Chondrocyte (in vitro differentiated cells): ENCODE measurements at regions not wholly inside any gene's neighbourhood (a gene's known extent, or its start where the extent isn't known, plus 50 kb on each side); places are given as distances from the start of the nearest gene placed in this dataset.

Experiments used
- DNase-seq: peaks from one replicate; pipeline ENCODE4 v3.0.0; 2021; ENCODE audit warnings: mixed read lengths, low spot score
- H3K27ac Mint-ChIP-seq: one replicate; pipeline ENCODE4 v1.8.0; 2021; ENCODE audit warnings: mild to moderate bottlenecking, moderate library complexity, mixed read lengths; ENCODE audit not compliant: unreplicated experiment
- H3K27me3 Mint-ChIP-seq: 2 replicates; pipeline ENCODE4 v1.8.0; 2021; ENCODE audit warnings: low read depth, mixed read lengths
- H3K36me3 Mint-ChIP-seq: 2 replicates; pipeline ENCODE4 v1.8.0; 2021; ENCODE audit warnings: low read depth, mixed read lengths
- H3K4me1 Mint-ChIP-seq: 2 replicates; pipeline ENCODE4 v1.8.0; 2021; ENCODE audit warnings: low read depth, mild to moderate bottlenecking, mixed read lengths
- H3K4me3 Mint-ChIP-seq: one replicate; pipeline ENCODE4 v1.8.0; 2021; ENCODE audit warnings: mild to moderate bottlenecking, moderate library complexity, mixed read lengths; ENCODE audit not compliant: unreplicated experiment
- H3K9me3 Mint-ChIP-seq: 2 replicates; pipeline ENCODE4 v1.8.0; 2021; ENCODE audit warnings: low read depth, mixed read lengths
- TF ChIP-seq, protein P1 (sequence below): fragments of 200-600 bp; sonication (generic); IDR thresholded peaks from 2 replicates; pipeline ENCODE4 v1.5.0; 2021; ENCODE audit warnings: antibody characterized with exemption, mild to moderate bottlenecking, moderate library complexity

DNA sequence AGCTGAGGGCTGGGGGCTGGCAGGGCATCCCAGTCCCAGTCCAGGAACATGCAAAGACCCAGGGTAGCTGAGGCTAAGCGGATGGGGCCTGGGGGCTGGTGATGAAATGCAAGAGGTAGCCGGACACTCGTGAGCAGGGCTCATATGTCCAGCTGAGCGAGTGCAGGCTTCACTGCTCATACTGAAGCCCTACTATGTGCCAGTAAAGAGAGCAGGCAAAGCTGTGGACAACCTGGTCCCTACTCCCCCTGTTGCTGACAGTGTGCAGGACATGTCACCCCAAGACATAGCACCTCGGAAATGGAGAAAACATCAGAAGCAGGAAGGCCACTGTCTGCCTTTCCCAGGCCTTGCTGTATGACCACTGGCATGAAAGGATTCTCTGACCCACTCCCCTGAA lies 122.4 kb upstream of the STX18 start:
- Mint-ChIP-seq H3K4me1 (peaks cover 55% of the 10 kb centered on the region), H3K4me3 (no peak overlapping the region), H3K27ac (no peak overlapping the region), H3K36me3 (no peaks in the 10 kb centered on the region), H3K27me3 (peaks cover 4% of the 10 kb centered on the region), H3K9me3 (no peaks in the 10 kb centered on the region)
- no peak for DNase-seq
- TF ChIP-seq, protein P1, sequence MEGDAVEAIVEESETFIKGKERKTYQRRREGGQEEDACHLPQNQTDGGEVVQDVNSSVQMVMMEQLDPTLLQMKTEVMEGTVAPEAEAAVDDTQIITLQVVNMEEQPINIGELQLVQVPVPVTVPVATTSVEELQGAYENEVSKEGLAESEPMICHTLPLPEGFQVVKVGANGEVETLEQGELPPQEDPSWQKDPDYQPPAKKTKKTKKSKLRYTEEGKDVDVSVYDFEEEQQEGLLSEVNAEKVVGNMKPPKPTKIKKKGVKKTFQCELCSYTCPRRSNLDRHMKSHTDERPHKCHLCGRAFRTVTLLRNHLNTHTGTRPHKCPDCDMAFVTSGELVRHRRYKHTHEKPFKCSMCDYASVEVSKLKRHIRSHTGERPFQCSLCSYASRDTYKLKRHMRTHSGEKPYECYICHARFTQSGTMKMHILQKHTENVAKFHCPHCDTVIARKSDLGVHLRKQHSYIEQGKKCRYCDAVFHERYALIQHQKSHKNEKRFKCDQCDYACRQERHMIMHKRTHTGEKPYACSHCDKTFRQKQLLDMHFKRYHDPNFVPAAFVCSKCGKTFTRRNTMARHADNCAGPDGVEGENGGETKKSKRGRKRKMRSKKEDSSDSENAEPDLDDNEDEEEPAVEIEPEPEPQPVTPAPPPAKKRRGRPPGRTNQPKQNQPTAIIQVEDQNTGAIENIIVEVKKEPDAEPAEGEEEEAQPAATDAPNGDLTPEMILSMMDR, result no peak

DNA sequence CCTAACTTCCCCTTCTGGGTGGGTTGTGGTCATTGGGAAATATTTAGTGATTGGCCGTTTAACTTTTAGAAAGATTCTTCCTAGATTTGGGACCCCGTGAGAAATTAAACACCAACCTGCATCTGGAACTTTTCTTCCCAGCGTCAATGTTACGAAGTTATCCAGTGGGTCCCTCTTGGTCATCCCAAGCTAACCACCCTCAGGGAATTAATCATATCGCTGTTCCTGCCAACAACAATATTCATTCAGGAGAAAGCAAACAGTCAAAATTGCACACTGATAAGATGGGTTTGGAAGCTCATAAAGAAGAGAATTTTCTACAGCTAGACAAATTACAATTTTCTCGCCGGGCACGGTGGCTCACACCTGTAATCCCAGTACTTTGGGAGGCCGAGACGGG lies 121.2 kb upstream of the STX18 start:
- TF ChIP-seq, protein P1, result no peak
- peaks cover 3% of the 10 kb centered on the region for H3K9me3 Mint-ChIP-seq

DNA sequence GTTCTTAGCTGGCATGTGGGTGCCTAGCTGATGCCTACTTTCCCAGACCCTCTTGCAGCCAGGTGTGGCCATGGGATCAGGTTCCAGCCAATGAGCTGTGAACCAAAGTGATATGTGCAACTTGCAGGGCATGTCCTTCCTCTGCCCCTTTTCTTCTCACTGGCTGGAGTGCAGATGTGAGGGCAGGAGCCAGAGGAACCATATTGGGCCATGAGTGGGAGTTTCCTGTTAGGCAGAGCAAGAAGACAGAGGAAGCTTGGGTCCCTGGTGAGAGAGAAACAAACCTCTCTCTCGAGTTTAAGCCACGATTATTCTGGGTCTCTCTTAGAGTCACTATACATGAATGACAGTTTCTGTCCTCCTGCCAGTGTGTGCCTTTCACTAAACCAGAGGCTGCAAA lies 120.4 kb upstream of the STX18 start:
- DNase-seq, result no peak
- Mint-ChIP-seq H3K36me3 (no peaks in the 10 kb centered on the region), H3K4me1 (peaks cover 47% of the 10 kb centered on the region), H3K27ac (no peak overlapping the region), H3K9me3 (peaks cover 4% of the 10 kb centered on the region), H3K4me3 (no peak overlapping the region), H3K27me3 (peaks cover 4% of the 10 kb centered on the region)
- TF ChIP-seq, protein P1, result no peak

More for the DNA sequence above, 121.2 kb upstream of the STX18 start:
- DNase-seq, result no peak
- Mint-ChIP-seq H3K27me3 (peaks cover 4% of the 10 kb centered on the region), H3K4me3 (no peak overlapping the region), H3K4me1 (peaks cover 50% of the 10 kb centered on the region), H3K27ac (peak overlapping the region; percentile 22), H3K36me3 (no peaks in the 10 kb centered on the region)

DNA sequence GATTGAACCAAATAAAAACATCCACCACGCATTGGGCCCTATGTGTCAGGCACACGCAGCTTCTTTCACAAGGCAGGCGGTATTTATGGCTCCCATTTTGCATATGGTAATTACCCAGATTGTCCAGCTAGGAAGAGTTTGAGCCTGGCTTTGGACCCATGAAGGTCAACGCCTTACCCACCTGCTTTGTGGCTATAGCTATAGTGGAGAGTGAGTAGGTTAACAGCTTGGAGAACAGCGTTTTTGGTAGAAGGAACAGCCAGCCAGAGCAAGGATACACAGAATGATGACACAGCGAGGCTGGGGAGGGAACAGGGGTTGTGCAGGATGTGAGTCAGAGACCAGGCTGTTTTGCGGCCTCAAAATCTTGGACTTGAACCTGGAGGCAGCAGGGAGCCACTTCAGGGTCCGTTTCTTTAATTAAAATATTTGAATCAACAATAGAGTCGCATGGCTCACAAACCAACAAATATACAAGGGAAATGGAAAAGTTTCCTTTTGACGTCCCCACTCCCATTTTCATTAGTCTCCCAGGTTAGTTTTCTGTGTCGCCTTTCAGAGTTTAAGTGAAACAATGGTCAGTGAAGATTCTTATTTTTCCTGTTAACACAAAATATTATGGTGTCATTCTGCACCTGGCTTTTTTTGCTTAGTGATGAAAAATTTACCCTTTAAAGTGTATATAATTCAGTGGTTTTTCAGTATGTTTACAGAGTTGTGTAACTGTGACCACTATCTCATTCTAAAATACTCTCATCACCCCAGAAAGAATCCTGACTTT lies 118.2 kb upstream of the STX18 start:
- peaks cover under 1% of the 10 kb centered on the region for H3K27me3 Mint-ChIP-seq
- H3K4me3 Mint-ChIP-seq, result no peak overlapping the region
- no peaks in the 10 kb centered on the region for H3K36me3 Mint-ChIP-seq
- H3K27ac Mint-ChIP-seq, result peak overlapping the region; percentile 62
- peaks cover 4% of the 10 kb centered on the region for H3K9me3 Mint-ChIP-seq
- TF ChIP-seq, protein P1, result no peak
- peaks cover 37% of the 10 kb centered on the region for H3K4me1 Mint-ChIP-seq
- no peak for DNase-seq

DNA sequence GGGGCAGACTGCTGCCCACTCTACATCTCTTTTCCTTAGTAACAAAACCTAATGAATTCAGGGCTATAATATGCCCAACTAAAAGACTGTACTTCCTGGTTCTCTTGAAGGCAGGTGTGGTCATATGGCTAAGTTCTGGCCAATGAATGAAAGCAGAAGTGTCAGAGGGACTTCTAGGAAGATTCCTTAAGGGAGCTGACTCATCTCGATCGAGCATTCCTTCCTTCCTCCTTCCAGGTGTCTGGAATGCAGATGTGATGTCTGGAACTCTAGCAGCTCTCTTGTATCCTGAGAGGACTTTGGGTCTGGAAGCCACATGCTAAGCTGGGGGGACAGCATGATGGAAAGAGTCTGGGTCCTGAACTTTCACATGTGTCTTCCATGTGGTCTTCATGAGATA lies 116.2 kb upstream of the STX18 start:
- H3K4me3 Mint-ChIP-seq, result no peak overlapping the region
- H3K4me1 Mint-ChIP-seq, result peaks cover 29% of the 10 kb centered on the region
- H3K27me3 Mint-ChIP-seq, result no peaks in the 10 kb centered on the region
- peaks cover 4% of the 10 kb centered on the region for H3K9me3 Mint-ChIP-seq
- no peak overlapping the region for H3K27ac Mint-ChIP-seq
- DNase-seq, result no peak
- TF ChIP-seq, protein P1, result no peak
- no peaks in the 10 kb centered on the region for H3K36me3 Mint-ChIP-seq
